Liver (tissue), 3 donors: ENCODE measurements at regions not wholly inside any gene's neighbourhood (a gene's known extent, or its start where the extent isn't known, plus 50 kb on each side); places are given as distances from the start of the nearest gene placed in this dataset.
"Not testable (repeated sequence)": the region's sequence is repeated elsewhere in the genome, so short reads cannot be mapped to it uniquely, and the experiment has no call there.

ENCODE experiments used
- MAX ChIP-seq: IDR thresholded peaks from 2 replicates; pipeline ENCODE4 v1.6.1; 2016; ENCODE audit warnings: antibody characterized with exemption
- RAD21 ChIP-seq, 2 donors: IDR thresholded peaks; 2 replicates each; pipeline ENCODE4 v1.6.1; 2016; ENCODE audit warnings: antibody characterized with exemption in 2 of 2, mild to moderate bottlenecking in 2 of 2
- YY1 ChIP-seq: IDR thresholded peaks from 2 replicates; pipeline ENCODE4 v1.6.1; 2016; ENCODE audit warnings: antibody characterized with exemption, mild to moderate bottlenecking
- ZBTB33 ChIP-seq: IDR thresholded peaks from 2 replicates; pipeline ENCODE4 v1.6.1; 2016; ENCODE audit warnings: antibody characterized with exemption
- TF ChIP-seq, protein P1 (sequence below): fragments of 150-350 bp; IDR thresholded peaks from 2 replicates; pipeline ENCODE4 v1.5.1; 2017; ENCODE audit warnings: improper control_type of control experiment, low read depth, low read length; ENCODE audit not compliant: missing input control
- TF ChIP-seq, protein P2 (sequence below): IDR thresholded peaks from 2 replicates; pipeline ENCODE4 v1.6.1; 2016; ENCODE audit warnings: antibody characterized with exemption
- donor health status: healthy.
- donor health status: healthy.

- TF ChIP-seq, protein P1, sequence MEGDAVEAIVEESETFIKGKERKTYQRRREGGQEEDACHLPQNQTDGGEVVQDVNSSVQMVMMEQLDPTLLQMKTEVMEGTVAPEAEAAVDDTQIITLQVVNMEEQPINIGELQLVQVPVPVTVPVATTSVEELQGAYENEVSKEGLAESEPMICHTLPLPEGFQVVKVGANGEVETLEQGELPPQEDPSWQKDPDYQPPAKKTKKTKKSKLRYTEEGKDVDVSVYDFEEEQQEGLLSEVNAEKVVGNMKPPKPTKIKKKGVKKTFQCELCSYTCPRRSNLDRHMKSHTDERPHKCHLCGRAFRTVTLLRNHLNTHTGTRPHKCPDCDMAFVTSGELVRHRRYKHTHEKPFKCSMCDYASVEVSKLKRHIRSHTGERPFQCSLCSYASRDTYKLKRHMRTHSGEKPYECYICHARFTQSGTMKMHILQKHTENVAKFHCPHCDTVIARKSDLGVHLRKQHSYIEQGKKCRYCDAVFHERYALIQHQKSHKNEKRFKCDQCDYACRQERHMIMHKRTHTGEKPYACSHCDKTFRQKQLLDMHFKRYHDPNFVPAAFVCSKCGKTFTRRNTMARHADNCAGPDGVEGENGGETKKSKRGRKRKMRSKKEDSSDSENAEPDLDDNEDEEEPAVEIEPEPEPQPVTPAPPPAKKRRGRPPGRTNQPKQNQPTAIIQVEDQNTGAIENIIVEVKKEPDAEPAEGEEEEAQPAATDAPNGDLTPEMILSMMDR: not testable (repeated sequence)
- not testable (repeated sequence) for TF ChIP-seq RAD21 (IDR thresholded peaks at IDR 0.05); YY1; MAX; ZBTB33
- TF ChIP-seq, protein P2, sequence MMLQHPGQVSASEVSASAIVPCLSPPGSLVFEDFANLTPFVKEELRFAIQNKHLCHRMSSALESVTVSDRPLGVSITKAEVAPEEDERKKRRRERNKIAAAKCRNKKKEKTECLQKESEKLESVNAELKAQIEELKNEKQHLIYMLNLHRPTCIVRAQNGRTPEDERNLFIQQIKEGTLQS: not testable (repeated sequence)
Measured at GRCh38 chr6:60810216-60810615, 1475.8 kb downstream of the KHDRBS2 start.
